ENCODE measurements at regions not wholly inside any gene's neighbourhood (a gene's known extent, or its start where the extent isn't known, plus 50 kb on each side); places are given as distances from the start of the nearest gene placed in this dataset.

DNA sequence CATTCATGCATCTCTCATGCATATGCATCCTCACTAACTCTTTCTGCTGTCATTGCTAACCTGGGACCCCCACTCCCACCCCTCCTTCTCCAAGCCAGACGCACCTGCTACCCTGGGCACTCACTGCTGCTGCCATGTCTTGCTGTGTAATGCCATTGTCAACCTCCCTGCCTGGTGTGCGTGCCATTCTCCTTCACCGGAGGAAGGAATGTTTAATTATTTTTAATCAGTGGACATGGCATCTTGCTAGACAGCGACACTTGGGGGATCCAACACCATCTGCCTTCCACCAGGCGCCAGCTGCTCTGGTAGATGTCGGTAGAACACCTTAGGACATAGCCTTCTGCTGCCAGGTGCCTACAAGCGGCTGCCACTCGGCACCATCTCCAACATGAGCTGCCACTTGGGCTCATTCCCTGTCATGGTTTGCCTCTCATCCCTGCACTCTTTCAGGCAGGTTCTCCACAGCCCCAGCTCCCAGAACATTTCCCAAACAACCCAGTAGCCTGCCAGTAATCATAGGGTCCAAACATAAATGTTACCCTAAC is 306.9 kb downstream of the TTLL7 start:
- ATAC-seq (ENCODE audit: low read depth) (no peak), DNase-seq (no peak)
- POLR2A ChIA-PET (ENCODE audit: unreplicated experiment), result no interaction called here
- no peaks in the 10 kb centered on the region; the same call in 1 of the 2 replicates for H3K27me3 ChIP-seq (ENCODE audit: control insufficient read depth, insufficient read depth, low read length)
- H2AK9ac ChIP-seq (replicated peaks; ENCODE audit: low read depth, low read length, poor library complexity), result no peak overlapping the region
- H4K91ac ChIP-seq (ENCODE audit: insufficient read depth, low read depth, low read length), result no peak overlapping the region
- intact Hi-C loops (cut with micrococcal nuclease), result loop anchor here (10.0 kb wide), 1 partner anchor 523 kb away; no protein-coding TSS in a partner anchor
- no peak overlapping the region for H4K5ac ChIP-seq (ENCODE audit: low read depth, low read length)
- no peaks in the 10 kb centered on the region for H3K79me1 ChIP-seq (ENCODE audit: low read depth in 1 of 2, low read length in 2 of 2)
- in situ Hi-C loops (cut with MboI; ENCODE audit: low sequenced_read_pairs), result no loop called here
- no peak overlapping the region for H2AFZ ChIP-seq (replicated peaks; ENCODE audit: low read length, poor library complexity)
- dilution Hi-C loops (cut with HindIII; ENCODE audit: low sequenced_read_pairs, unreplicated experiment), result no loop called here
- no peak overlapping the region for H3K9ac ChIP-seq (ENCODE audit: low read depth, low read length)
- H3K56ac ChIP-seq (ENCODE audit: extremely low read depth, insufficient read depth, low read length), result no peak overlapping the region
- H3K14ac ChIP-seq (replicated peaks; ENCODE audit: low read depth, low read length), result no peak overlapping the region
- TF ChIP-seq, protein P1, sequence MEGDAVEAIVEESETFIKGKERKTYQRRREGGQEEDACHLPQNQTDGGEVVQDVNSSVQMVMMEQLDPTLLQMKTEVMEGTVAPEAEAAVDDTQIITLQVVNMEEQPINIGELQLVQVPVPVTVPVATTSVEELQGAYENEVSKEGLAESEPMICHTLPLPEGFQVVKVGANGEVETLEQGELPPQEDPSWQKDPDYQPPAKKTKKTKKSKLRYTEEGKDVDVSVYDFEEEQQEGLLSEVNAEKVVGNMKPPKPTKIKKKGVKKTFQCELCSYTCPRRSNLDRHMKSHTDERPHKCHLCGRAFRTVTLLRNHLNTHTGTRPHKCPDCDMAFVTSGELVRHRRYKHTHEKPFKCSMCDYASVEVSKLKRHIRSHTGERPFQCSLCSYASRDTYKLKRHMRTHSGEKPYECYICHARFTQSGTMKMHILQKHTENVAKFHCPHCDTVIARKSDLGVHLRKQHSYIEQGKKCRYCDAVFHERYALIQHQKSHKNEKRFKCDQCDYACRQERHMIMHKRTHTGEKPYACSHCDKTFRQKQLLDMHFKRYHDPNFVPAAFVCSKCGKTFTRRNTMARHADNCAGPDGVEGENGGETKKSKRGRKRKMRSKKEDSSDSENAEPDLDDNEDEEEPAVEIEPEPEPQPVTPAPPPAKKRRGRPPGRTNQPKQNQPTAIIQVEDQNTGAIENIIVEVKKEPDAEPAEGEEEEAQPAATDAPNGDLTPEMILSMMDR (conservative IDR thresholded peaks at IDR 0.05; ENCODE audit: low read depth, low read length), result no peak
- TF ChIP-seq, protein P2, sequence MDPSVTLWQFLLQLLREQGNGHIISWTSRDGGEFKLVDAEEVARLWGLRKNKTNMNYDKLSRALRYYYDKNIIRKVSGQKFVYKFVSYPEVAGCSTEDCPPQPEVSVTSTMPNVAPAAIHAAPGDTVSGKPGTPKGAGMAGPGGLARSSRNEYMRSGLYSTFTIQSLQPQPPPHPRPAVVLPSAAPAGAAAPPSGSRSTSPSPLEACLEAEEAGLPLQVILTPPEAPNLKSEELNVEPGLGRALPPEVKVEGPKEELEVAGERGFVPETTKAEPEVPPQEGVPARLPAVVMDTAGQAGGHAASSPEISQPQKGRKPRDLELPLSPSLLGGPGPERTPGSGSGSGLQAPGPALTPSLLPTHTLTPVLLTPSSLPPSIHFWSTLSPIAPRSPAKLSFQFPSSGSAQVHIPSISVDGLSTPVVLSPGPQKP (IDR thresholded peaks at IDR 0.05; ENCODE audit: borderline replicate concordance, low read depth, low read length), result no peak
- TF ChIP-seq, protein P3, sequence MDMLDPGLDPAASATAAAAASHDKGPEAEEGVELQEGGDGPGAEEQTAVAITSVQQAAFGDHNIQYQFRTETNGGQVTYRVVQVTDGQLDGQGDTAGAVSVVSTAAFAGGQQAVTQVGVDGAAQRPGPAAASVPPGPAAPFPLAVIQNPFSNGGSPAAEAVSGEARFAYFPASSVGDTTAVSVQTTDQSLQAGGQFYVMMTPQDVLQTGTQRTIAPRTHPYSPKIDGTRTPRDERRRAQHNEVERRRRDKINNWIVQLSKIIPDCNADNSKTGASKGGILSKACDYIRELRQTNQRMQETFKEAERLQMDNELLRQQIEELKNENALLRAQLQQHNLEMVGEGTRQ (IDR thresholded peaks at IDR 0.05; ENCODE audit: low read depth, low read length), result no peak
- H4K8ac ChIP-seq (ENCODE audit: low read depth in 2 of 2, low read length in 2 of 2), result no peak overlapping the region
- no TSS peak for BruUV-seq (replicated peaks)
- no peaks in the 10 kb centered on the region for H3K4me1 ChIP-seq (ENCODE audit: control insufficient read depth, insufficient read depth, low read length)
- no peak overlapping the region for H2AK5ac ChIP-seq (ENCODE audit: low read depth, low read length)
- H3K18ac ChIP-seq (ENCODE audit: low read depth, low read length), result no peak overlapping the region
- H3K27ac ChIP-seq (ENCODE audit: insufficient read depth, low read length), result no peak overlapping the region
- H3K9me1 ChIP-seq (ENCODE audit: insufficient read depth, low read length), result no peaks in the 10 kb centered on the region
- no peak overlapping the region for H2BK20ac ChIP-seq (ENCODE audit: low read depth, low read length)
- no peaks in the 10 kb centered on the region for H4K20me1 ChIP-seq (ENCODE audit: insufficient read depth, low read length)
- no peak overlapping the region for H2BK15ac ChIP-seq (ENCODE audit: low read depth, low read length)
- H3K4me2 ChIP-seq (ENCODE audit: low read depth, low read length), result no peak overlapping the region
- WGBS, 2 experiments (ENCODE audit: extremely low coverage in 2 of 2, insufficient read length in 1 of 2), result 83% methylated on average over 2 of the region's 8 CpGs; no CpG with 5 or more reads in 1 of the 2 experiments
- no peak overlapping the region for H3K4ac ChIP-seq (ENCODE audit: low read depth, low read length)
- H3K9me3 ChIP-seq (ENCODE audit: control insufficient read depth, insufficient read depth, low read length), result no peaks in the 10 kb centered on the region
- no peak overlapping the region for H2BK120ac ChIP-seq (ENCODE audit: low read depth, low read length)
- H2BK5ac ChIP-seq (ENCODE audit: low read depth, low read length, poor library complexity, severe bottlenecking), result no peak overlapping the region
- no peak overlapping the region for H3K4me3 ChIP-seq (ENCODE audit: insufficient read depth, low read depth, low read length)
- no peak overlapping the region for H3K23ac ChIP-seq (ENCODE audit: low read depth, low read length)
- H3K36me3 ChIP-seq (ENCODE audit: control insufficient read depth, insufficient read depth, low read length), result no peaks in the 10 kb centered on the region
- CTCF ChIA-PET, result no interaction called here
